ENCODE measurements at regions not wholly inside any gene's neighbourhood (a gene's known extent, or its start where the extent isn't known, plus 50 kb on each side); places are given as distances from the start of the nearest gene placed in this dataset.
A peak's percentile ranks its signal among the peaks of the same experiment; 100 is the strongest.

DNA sequence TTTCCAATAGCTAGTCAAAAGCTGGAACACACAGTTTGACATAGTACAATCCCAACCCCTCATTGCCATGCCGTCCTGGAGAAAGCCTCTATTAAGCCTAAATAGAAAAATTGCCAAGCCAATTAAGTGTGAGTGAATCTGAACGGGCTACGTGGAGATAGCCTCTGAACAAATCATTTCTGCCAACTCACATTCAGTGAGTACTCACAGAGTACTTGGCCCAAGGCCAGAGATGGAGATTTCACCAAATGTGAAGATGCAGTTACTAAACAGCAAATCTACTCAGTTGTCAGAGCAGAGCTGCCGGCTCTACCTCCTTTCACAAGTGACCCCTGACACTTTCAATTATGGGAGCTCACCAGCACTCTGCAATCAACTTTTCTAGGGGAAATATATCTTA lies 350.0 kb downstream of the GALC start:
- CTCF ChIA-PET: no interaction called here
- intact Hi-C loops (cut with micrococcal nuclease): loop anchor here (10.0 kb wide), 1 partner anchor 682 kb away; the partner anchor contains the start of gene KCNK10
- Mint-ChIP-seq H3K27ac (no peak overlapping the region), H3K36me3 (no peaks in the 10 kb centered on the region), H3K4me3 (no peak overlapping the region), H3K4me1 (ENCODE audit: low read depth) (no peaks in the 10 kb centered on the region), H3K9me3 (no peaks in the 10 kb centered on the region), H3K27me3 (no peaks in the 10 kb centered on the region)
- no peak for DNase-seq
- POLR2A ChIA-PET: no interaction called here

DNA sequence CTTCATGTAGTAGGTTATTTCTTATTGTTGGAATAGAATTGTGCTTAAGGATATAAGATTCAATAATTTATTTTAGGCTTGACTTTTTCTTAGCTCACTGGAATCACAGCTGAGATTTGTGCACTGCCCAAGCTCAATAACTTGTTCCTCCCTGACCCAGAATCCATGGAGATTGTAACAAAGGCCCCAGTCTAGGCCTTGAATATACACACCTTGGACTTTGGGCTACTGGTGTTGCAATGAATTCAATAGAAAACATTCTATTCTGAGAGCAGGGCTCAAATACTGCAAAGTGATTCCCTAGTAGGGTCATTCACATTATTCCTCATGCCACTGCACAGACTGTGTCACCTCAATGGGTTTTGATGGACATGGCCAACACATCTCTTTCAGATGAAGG lies 352.4 kb downstream of the GALC start:
- CTCF ChIA-PET: no interaction called here
- Mint-ChIP-seq H3K4me1 (ENCODE audit: low read depth) (no peaks in the 10 kb centered on the region), H3K9me3 (no peaks in the 10 kb centered on the region), H3K27ac (no peak overlapping the region), H3K27me3 (peaks cover 2% of the 10 kb centered on the region), H3K4me3 (no peak overlapping the region), H3K36me3 (no peaks in the 10 kb centered on the region)
- no peak for DNase-seq
- POLR2A ChIA-PET: no interaction called here
- intact Hi-C loops (cut with micrococcal nuclease): loop anchor here (10.0 kb wide), 1 partner anchor 684 kb away; the partner anchor contains the start of gene KCNK10

DNA sequence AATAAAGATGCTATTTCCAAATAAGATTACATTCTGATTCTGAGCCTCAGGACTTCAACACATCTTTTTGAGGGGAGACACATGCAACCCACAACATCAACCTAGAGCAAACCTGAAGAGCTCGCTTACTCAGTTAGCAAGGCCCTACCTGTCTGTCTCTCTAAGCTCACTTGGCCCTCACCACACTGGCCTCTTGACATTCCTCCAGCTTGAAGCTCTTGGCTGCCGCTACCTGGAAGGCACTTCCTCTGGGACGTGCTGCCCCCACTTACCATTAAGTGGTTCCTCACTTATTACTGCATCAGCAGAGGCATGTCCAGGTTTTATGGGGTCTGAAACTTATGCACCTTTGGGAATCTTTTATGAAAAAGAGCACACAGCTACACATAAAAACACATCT lies 354.8 kb downstream of the GALC start:
- Mint-ChIP-seq H3K27ac (no peak overlapping the region), H3K9me3 (no peaks in the 10 kb centered on the region), H3K27me3 (peaks cover 2% of the 10 kb centered on the region), H3K4me1 (ENCODE audit: low read depth) (no peaks in the 10 kb centered on the region), H3K36me3 (no peaks in the 10 kb centered on the region), H3K4me3 (no peak overlapping the region)
- ChIA-PET POLR2A (no interaction called here), CTCF (no interaction called here)
- intact Hi-C loops (cut with micrococcal nuclease): no loop called here
- DNase-seq: no peak

DNA sequence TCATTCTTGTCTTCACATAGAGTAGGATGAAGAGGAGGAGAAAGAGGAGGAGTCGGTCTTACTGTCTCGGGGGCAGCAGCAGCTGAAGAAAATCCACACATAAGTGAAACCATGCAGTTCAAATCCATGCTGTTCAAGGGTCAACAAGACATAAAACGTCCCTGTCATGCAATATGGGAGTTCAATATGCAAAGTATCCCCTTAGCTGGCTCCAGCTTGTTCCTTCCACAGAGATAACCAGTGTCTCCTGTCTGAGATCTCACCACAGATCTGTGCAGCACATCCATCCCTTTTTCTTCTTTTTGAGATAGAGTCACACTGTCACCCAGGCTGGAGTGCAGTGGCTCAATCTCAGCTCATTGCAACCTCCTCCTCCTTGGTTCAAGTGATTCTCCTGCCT lies 357.5 kb downstream of the GALC start:
- ChIA-PET CTCF (no interaction called here), POLR2A (no interaction called here)
- no peaks in the 10 kb centered on the region for H3K4me1 Mint-ChIP-seq (ENCODE audit: low read depth)
- H3K36me3 Mint-ChIP-seq: no peaks in the 10 kb centered on the region
- no peak overlapping the region for H3K4me3 Mint-ChIP-seq
- no peaks in the 10 kb centered on the region for H3K9me3 Mint-ChIP-seq
- no peak for DNase-seq
- H3K27me3 Mint-ChIP-seq: peaks cover 2% of the 10 kb centered on the region
- H3K27ac Mint-ChIP-seq: no peak overlapping the region
- intact Hi-C loops (cut with micrococcal nuclease): no loop called here

DNA sequence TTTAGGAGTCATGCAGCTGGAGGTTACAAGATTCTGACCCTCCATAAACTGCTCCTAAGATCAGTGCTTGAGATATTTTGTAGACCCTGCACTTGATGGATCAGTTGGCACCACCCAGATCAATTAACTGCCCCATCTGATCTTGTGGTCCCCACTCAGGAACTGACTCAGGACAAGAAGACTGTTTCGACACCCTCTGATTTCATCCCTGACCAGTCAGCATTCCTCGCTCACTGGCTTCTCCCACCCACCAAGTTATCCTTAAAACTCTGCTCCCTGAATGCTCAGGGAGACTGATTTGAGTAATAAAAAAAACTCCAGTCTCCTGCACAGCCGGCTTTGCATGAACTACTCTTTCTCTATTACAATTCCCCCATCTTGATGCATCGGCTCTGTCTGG lies 360.2 kb downstream of the GALC start:
- CTCF ChIA-PET: no interaction called here
- H3K4me1 Mint-ChIP-seq (ENCODE audit: low read depth): no peaks in the 10 kb centered on the region
- intact Hi-C loops (cut with micrococcal nuclease): no loop called here
- H3K27me3 Mint-ChIP-seq: peaks cover 3% of the 10 kb centered on the region
- no peaks in the 10 kb centered on the region for H3K9me3 Mint-ChIP-seq
- POLR2A ChIA-PET: no interaction called here
- no peak overlapping the region for H3K4me3 Mint-ChIP-seq
- DNase-seq: no peak
- H3K36me3 Mint-ChIP-seq: no peaks in the 10 kb centered on the region
- H3K27ac Mint-ChIP-seq: no peak overlapping the region

DNA sequence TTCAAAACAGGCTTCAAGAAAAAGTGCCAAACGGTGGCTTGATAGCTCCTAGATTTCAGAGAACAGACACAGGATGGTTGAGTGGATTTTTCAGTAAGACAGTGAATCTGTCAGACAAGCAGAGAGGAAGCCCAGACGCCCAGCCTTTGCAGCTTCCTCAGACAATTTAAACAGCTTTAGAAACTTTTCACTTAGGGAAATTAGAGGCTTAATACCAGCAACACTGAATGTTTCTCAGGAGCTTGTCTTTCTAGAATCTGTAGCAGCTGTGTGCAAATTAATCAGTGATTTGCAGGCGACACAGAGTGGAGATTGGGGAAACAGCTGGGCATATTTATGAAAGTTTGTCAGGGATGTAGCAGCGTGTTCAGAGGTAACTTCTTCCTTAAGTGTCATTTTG lies 362.1 kb downstream of the GALC start:
- Mint-ChIP-seq H3K4me3 (no peak overlapping the region), H3K27me3 (peaks cover 1% of the 10 kb centered on the region), H3K4me1 (ENCODE audit: low read depth) (no peaks in the 10 kb centered on the region), H3K9me3 (no peaks in the 10 kb centered on the region), H3K36me3 (no peaks in the 10 kb centered on the region), H3K27ac (no peak overlapping the region)
- intact Hi-C loops (cut with micrococcal nuclease): no loop called here
- CTCF ChIA-PET: no interaction called here
- no peak for DNase-seq
- POLR2A ChIA-PET: no interaction called here

DNA sequence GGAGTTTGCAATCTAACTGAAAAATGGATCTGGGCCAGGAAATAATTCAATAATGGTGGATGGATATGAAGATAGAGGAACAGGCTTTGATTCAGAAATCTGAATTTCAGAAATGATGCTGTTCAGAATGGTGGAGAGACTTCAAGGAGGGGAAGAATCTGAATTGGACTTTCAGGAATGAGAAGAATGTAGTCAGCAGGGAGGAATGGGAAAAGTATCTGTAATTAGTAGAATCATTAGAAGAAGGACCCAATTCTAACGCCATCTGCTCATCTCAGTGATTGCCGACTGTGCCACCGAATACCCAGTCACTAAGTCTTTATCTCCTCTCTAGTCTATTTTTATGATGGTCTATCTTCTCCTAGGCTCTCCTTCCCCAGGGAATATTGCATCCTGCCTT lies 363.2 kb downstream of the GALC start:
- intact Hi-C loops (cut with micrococcal nuclease): no loop called here
- Mint-ChIP-seq H3K36me3 (no peaks in the 10 kb centered on the region), H3K4me1 (ENCODE audit: low read depth) (no peaks in the 10 kb centered on the region), H3K27ac (no peak overlapping the region), H3K4me3 (no peak overlapping the region), H3K27me3 (peaks cover 1% of the 10 kb centered on the region), H3K9me3 (no peaks in the 10 kb centered on the region)
- DNase-seq: no peak
- CTCF ChIA-PET: no interaction called here
- POLR2A ChIA-PET: no interaction called here

DNA sequence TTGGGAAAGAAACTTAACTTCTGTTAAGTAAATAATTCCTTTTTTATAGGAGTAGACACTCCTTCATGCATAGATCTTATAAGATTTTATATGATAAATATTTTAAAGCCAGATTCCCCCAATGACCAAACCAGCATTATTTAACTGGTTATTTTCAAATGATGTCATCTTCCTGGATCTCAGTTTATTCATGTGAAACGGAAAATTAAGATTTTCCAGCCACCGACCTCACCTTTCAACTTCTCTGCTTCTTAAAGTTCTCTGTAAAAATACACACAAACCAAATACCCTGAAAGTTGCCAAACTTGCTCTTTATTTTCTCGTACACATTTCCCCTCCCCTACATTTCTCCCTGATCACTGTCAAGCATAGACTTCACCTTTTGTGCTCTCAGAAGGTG lies 364.2 kb downstream of the GALC start:
- no peak overlapping the region for H3K4me3 Mint-ChIP-seq
- intact Hi-C loops (cut with micrococcal nuclease): no loop called here
- CTCF ChIA-PET: no interaction called here

DNA sequence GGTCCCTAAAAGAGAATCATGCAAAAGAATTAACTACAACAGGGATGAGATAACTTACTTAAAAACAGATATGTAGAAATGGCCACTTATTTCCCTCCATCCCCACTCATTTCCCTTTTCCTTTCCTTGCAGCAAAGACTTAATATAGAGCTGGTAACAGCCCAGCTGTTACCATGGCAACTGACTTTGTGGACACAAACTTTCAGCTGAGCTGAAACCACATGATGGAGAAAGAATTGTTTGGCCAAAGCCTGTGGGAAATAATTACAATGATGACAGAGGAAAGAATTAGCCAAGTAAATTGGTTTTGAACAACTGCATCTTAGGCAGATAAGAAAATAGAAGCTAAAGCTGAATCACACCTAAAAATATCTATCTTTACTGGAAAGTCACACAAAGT lies 364.9 kb downstream of the GALC start:
- Mint-ChIP-seq H3K36me3 (peaks cover under 1% of the 10 kb centered on the region), H3K27ac (no peak overlapping the region), H3K4me1 (ENCODE audit: low read depth) (no peaks in the 10 kb centered on the region), H3K27me3 (peaks cover 1% of the 10 kb centered on the region), H3K4me3 (no peak overlapping the region), H3K9me3 (peaks cover under 1% of the 10 kb centered on the region)
- DNase-seq: no peak
- POLR2A ChIA-PET: no interaction called here
- CTCF ChIA-PET: no interaction called here
- intact Hi-C loops (cut with micrococcal nuclease): no loop called here

More for the DNA sequence above, 364.2 kb downstream of the GALC start:
- Mint-ChIP-seq H3K27me3 (peaks cover 1% of the 10 kb centered on the region), H3K36me3 (no peaks in the 10 kb centered on the region), H3K27ac (no peak overlapping the region), H3K4me1 (ENCODE audit: low read depth) (no peaks in the 10 kb centered on the region), H3K9me3 (no peaks in the 10 kb centered on the region)
- DNase-seq: no peak
- POLR2A ChIA-PET: no interaction called here

DNA sequence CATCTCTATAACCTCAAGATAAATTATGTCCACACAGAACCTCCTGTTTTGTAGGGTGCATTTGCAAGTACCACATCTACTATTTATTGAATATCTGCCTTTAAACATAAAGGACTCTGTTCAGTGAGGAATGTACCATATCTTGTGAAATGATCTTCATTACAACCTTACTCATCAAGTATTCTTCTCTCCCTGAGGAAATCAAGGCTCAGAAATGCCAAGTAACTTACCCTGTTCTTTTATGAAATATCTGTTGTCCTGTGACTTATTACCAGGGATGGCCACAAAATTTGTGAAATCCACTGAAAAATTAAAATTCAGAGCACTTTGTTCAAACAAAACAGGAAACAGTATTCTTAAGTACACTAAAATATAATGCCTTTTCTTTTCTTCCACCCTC lies 366.7 kb downstream of the GALC start:
- H3K27me3 Mint-ChIP-seq: peaks cover 1% of the 10 kb centered on the region
- no peaks in the 10 kb centered on the region for H3K4me1 Mint-ChIP-seq (ENCODE audit: low read depth)
- H3K9me3 Mint-ChIP-seq: peaks cover 15% of the 10 kb centered on the region
- DNase-seq: no peak
- no peak overlapping the region for H3K4me3 Mint-ChIP-seq
- POLR2A ChIA-PET: no interaction called here
- intact Hi-C loops (cut with micrococcal nuclease): no loop called here
- CTCF ChIA-PET: no interaction called here
- no peak overlapping the region for H3K27ac Mint-ChIP-seq
- peaks cover 2% of the 10 kb centered on the region for H3K36me3 Mint-ChIP-seq

DNA sequence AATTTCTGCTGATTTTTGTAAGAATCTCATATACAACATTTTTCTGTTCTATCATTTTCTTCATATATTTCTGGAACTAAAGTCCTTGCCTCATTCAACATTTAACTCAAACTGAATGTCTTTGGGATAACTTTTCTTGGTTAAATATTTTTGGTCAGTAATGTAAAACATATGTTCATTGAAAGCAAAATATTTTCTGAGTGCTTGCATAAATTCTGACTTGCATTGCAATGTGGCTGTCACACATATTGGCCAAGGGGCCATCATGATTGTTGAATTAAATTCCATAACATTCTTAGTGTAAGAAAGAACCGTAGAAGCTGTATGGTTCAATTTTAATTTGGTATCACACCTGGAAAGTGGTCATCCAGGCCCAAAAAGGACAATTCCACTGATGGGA lies 369.4 kb downstream of the GALC start:
- DNase-seq: no peak
- ChIA-PET CTCF (no interaction called here), POLR2A (no interaction called here)
- intact Hi-C loops (cut with micrococcal nuclease): no loop called here
- H3K4me3 Mint-ChIP-seq: no peak overlapping the region
- peaks cover 26% of the 10 kb centered on the region for H3K9me3 Mint-ChIP-seq
- H3K36me3 Mint-ChIP-seq: peaks cover 2% of the 10 kb centered on the region
- H3K27me3 Mint-ChIP-seq: no peaks in the 10 kb centered on the region
- H3K27ac Mint-ChIP-seq: no peak overlapping the region
- H3K4me1 Mint-ChIP-seq (ENCODE audit: low read depth): no peaks in the 10 kb centered on the region

DNA sequence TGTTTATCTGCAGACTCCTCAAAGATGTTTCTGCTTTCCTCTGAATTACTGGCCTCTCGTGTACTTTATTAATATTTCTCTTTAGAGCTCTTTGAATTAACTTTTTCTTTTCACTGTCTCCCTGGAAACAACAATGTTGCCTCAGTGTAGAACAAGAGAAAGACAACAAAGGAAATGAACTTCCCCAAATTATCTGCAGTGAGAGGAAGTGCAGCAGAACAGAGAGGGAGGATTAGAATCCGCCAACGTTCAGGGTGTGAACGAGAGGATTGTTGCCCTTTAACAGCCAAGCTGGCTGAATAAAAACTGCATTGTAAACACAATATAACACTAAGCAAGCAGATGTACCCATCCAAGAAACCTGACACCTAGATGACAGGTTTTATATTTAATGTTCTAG lies 375.9 kb downstream of the GALC start:
- H3K4me3 Mint-ChIP-seq: no peak overlapping the region

DNA sequence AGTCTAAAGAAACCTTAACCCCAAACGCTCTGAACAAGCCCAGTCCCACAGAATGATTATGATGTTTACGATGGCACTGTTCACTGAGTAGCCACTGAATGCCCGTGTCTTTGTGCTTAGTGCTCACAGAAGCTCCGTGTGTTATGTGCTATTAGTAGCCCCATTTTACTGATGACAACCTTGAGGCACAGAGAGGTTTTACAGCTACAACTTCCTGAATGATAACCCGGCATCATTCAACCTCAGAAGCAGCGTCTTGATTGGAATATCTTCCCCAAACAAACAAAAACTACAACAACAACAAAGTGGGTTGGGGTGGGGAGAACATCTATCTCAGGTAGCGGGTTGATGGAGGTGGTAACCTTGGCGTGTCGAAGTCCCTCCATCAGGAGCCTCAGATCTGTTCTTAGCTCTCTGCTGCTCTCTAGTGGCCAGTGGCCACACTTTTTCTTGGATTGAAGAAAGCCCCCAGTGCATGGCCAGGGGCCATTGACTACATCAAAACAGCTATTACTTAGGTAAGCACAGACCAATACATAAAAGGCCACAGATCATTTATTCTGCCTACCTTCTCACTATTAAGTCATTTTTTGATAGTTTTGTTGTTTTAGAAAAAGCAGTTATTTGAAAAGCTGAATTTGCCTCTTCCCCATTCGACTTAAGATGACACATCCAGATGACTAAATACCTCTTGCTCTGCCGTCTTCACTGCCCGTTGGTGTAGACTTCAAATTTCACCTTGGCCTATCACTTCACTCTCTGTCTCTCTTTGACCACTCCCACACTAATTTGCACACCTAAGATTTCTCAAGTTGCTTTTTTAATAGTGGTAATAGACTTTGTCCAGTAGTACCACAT lies 376.9 kb downstream of the GALC start:
- Mint-ChIP-seq H3K4me3 (no peak overlapping the region), H3K36me3 (no peaks in the 10 kb centered on the region)
- CTCF ChIA-PET: interaction anchor here (0.6 to 1.0 kb wide), 6 partner anchors 9 to 129 kb away, joined by 3 to 4 read pairs (median 3); no protein-coding TSS in a partner anchor

More for the DNA sequence above, 375.9 kb downstream of the GALC start:
- intact Hi-C loops (cut with micrococcal nuclease): no loop called here
- ChIA-PET POLR2A (no interaction called here), CTCF (interaction anchor here (0.9 kb wide), 1 partner anchor 19 kb away, joined by 3 read pairs; no protein-coding TSS in a partner anchor)
- no peak overlapping the region for H3K27ac Mint-ChIP-seq
- no peaks in the 10 kb centered on the region for H3K27me3 Mint-ChIP-seq
- DNase-seq: no peak
- no peaks in the 10 kb centered on the region for H3K36me3 Mint-ChIP-seq
- H3K4me1 Mint-ChIP-seq (ENCODE audit: low read depth): no peaks in the 10 kb centered on the region
- H3K9me3 Mint-ChIP-seq: peaks cover 18% of the 10 kb centered on the region

More for the DNA sequence above, 376.9 kb downstream of the GALC start:
- Mint-ChIP-seq H3K27me3 (no peaks in the 10 kb centered on the region), H3K4me1 (ENCODE audit: low read depth) (no peaks in the 10 kb centered on the region), H3K27ac (no peak overlapping the region), H3K9me3 (peaks cover 9% of the 10 kb centered on the region)
- intact Hi-C loops (cut with micrococcal nuclease): no loop called here
- POLR2A ChIA-PET: no interaction called here
- peak; percentile 54 for DNase-seq
